Upper lobe of left lung (tissue), 4 donors: ENCODE measurements at regions not wholly inside any gene's neighbourhood (a gene's known extent, or its start where the extent isn't known, plus 50 kb on each side); places are given as distances from the start of the nearest gene placed in this dataset.

Experiments
- POLR2A ChIP-seq, 4 donors: fragments of 450-650 bp; IDR thresholded peaks; one replicate each; pipeline ENCODE4 v1.5.1; 2016 to 2017; ENCODE audit warnings: antibody characterized with exemption in 4 of 4, mild to moderate bottlenecking in 2 of 4
- POLR2AphosphoS5 ChIP-seq, 2 donors: sonication (generic); formaldehyde crosslinking; IDR thresholded peaks; one replicate each; pipeline ENCODE4 v1.5.1; 2017; ENCODE audit warnings: antibody characterized with exemption in 2 of 2
- TF ChIP-seq, protein P1 (sequence below), 6 experiments: fragments of 450-650 bp in 4 of 6; fragments of 200-600 bp in 2 of 6; sonication (generic) in 2 of 6; IDR thresholded peaks; one replicate each; pipeline ENCODE4 v1.5.1; 2016 to 2019; ENCODE audit warnings: antibody characterized with exemption in 6 of 6

DNA sequence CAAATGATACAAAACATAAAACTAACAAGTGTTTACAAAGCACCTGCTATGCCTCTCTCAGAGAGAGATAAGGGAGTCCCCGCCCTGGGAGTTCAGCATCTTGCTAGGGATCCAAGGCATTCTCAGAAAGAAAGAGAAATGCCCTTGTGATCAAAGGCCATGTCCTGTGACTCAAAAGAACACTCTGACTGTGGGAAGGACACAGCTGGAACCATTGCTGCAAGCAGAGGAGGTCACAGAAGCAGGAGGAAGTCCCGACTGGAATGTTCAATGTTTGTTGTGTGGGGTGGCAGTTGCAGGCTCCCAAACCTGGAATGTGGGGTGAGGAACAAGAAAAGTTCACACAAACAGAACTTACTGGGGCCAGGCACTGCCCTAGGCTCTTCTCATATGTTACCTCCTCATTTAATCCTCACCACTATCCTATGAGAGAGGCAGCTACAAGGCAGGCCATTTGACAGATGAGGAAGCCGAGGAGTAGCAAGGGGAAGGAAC lies 93.0 kb upstream of the GRIK3 start:
- no peak for TF ChIP-seq POLR2A (IDR thresholded peaks at IDR 0.05)
- TF ChIP-seq, protein P1, sequence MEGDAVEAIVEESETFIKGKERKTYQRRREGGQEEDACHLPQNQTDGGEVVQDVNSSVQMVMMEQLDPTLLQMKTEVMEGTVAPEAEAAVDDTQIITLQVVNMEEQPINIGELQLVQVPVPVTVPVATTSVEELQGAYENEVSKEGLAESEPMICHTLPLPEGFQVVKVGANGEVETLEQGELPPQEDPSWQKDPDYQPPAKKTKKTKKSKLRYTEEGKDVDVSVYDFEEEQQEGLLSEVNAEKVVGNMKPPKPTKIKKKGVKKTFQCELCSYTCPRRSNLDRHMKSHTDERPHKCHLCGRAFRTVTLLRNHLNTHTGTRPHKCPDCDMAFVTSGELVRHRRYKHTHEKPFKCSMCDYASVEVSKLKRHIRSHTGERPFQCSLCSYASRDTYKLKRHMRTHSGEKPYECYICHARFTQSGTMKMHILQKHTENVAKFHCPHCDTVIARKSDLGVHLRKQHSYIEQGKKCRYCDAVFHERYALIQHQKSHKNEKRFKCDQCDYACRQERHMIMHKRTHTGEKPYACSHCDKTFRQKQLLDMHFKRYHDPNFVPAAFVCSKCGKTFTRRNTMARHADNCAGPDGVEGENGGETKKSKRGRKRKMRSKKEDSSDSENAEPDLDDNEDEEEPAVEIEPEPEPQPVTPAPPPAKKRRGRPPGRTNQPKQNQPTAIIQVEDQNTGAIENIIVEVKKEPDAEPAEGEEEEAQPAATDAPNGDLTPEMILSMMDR (IDR thresholded peaks at IDR 0.05), result no peak
- TF ChIP-seq POLR2AphosphoS5 (IDR thresholded peaks at IDR 0.05), result no peak
